B cell (primary cell): ENCODE measurements at regions not wholly inside any gene's neighbourhood (a gene's known extent, or its start where the extent isn't known, plus 50 kb on each side); places are given as distances from the start of the nearest gene placed in this dataset.

Experiments used
- EZH2 ChIP-seq: IDR thresholded peaks from 2 replicates; pipeline ENCODE4 v1.6.1; 2012; ENCODE audit warnings: borderline replicate concordance, low read depth, mild to moderate bottlenecking, moderate library complexity, low read length; ENCODE audit not compliant: insufficient read depth, poor library complexity, severe bottlenecking
- TF ChIP-seq, protein P1 (sequence below): fragments of 200-600 bp; IDR thresholded peaks from one replicate; pipeline ENCODE4 v1.8.0; 2022; ENCODE audit warnings: antibody characterized with exemption, mild to moderate bottlenecking

- TF ChIP-seq, protein P1, sequence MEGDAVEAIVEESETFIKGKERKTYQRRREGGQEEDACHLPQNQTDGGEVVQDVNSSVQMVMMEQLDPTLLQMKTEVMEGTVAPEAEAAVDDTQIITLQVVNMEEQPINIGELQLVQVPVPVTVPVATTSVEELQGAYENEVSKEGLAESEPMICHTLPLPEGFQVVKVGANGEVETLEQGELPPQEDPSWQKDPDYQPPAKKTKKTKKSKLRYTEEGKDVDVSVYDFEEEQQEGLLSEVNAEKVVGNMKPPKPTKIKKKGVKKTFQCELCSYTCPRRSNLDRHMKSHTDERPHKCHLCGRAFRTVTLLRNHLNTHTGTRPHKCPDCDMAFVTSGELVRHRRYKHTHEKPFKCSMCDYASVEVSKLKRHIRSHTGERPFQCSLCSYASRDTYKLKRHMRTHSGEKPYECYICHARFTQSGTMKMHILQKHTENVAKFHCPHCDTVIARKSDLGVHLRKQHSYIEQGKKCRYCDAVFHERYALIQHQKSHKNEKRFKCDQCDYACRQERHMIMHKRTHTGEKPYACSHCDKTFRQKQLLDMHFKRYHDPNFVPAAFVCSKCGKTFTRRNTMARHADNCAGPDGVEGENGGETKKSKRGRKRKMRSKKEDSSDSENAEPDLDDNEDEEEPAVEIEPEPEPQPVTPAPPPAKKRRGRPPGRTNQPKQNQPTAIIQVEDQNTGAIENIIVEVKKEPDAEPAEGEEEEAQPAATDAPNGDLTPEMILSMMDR: no peak
- TF ChIP-seq EZH2: no peak
These were observed 68.1 kb downstream of the RBM43 start for GRCh38 chr2:151193576-151193975.
